GM18907 (cell line): ENCODE measurements at regions not wholly inside any gene's neighbourhood (a gene's known extent, or its start where the extent isn't known, plus 50 kb on each side); places are given as distances from the start of the nearest gene placed in this dataset.

Experiments
- ATAC-seq: cut with Tn5 transposase; IDR thresholded peaks from one replicate; pipeline ENCODE4 v1.9.1; 2021; ENCODE audit warnings: mild to moderate bottlenecking, moderate library complexity; ENCODE audit not compliant: unreplicated experiment

DNA sequence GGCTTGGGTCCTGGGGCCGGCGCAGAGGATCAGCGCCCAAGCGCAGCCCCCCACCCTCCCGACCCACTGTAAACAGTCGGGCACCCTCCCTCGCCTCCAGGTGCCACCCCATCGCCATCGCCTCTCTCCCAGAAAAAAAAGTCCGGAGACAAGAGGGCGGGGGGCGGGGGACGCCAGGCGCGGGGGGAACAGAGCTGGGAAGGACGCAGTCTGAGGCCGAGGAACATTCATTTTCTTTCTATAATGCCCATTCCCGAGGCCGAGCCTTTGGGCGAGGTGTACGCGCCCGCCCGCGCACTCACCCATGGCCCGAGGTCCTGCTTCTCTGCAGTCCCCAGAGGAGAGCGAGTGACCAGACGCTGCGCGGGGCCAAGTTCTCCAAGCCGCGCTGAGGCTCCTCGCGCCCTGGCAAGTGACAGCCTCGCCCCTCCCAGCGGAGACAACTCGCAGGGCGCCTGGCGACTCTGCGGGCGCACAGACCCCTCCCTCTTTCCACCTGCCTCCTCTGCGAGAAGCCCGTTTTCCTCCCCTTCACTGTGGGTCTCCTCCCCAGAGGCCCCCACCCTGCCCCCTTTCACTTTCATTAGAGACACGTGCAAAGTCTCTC is 63.5 kb upstream of the WDR17 start:
- peak; percentile 82 for ATAC-seq

DNA sequence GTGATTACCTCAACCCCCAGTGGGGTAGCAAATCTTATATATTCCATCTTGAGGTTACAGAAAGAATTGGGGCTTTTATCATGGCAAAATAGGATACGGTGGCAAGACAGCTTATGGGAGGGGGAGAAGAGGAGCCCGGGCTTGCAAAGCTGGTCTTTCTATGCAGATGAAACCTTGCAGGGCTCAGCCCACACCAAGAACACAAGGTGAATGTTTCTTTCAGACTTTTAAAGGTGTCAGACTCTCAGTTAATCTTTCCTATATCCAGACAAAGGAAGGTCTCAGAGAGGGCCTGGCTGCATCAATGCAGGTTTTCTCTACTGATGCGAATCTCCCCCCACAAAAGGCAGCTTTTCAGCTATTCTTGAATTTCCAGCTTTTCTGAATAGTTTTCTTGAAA is 59.9 kb upstream of the WDR17 start:
- no peak for ATAC-seq

GRCh38 chr4:176009254-176009653 is 56.4 kb upstream of the WDR17 start:
- no peak for ATAC-seq

DNA sequence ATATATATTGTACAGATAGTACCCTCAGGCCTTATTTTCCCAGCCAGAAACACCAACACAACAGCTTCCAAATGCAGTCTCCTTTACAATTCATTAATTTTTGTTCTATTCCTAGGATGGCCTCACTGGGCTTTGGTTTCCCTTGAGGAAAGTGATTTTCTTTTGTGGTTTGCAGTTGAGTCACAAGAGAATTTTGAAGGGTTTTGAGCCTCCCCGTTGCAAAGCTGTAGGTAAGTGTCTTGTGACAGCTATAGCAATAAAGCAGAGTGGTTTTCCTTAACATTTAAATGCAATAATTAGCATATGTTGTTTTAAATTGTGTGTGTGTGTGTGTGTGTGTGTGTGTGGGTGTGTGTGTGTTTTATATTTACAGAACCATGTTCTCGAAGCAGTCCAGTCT is 54.1 kb upstream of the WDR17 start:
- ATAC-seq: peak; percentile 32

- peak; percentile 96 for ATAC-seq
These were observed 52.0 kb upstream of the WDR17 start for GRCh38 chr4:176013476-176014247.

- no peak for ATAC-seq
These were observed 51.0 kb upstream of the WDR17 start for GRCh38 chr4:176014583-176015108.
